GM20000 (cell line): ENCODE measurements at regions not wholly inside any gene's neighbourhood (a gene's known extent, or its start where the extent isn't known, plus 50 kb on each side); places are given as distances from the start of the nearest gene placed in this dataset.

Source experiments
- DNase-seq: peaks from one replicate; pipeline ENCODE4 v3.0.0; 2012; ENCODE audit warnings: low spot score
- TF ChIP-seq, protein P1 (sequence below): IDR thresholded peaks from 2 replicates; pipeline ENCODE4 v1.5.1; 2012; ENCODE audit warnings: mild to moderate bottlenecking, control low read depth; ENCODE audit errors: extremely low read depth, missing control alignments

DNA sequence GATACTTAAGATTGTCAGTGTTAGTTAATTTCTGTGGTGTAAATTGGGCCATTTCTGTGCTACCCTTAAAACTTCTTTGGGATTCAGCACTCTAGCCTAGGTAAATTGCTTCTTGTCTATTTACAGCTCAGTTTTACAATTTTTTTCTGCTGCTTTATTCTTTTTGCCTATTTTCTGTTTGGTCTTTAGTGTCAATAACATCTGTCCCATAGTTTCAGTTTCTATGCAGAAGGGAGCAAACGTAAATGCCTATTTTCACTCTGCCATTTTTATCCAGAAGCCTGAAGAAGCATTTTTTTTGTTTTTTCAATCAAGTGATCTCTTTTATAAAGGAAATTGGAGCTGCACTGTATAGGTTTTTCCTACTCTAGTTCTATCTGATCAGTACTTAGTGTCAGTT is 564.9 kb upstream of the MEX3C start:
- TF ChIP-seq, protein P1, sequence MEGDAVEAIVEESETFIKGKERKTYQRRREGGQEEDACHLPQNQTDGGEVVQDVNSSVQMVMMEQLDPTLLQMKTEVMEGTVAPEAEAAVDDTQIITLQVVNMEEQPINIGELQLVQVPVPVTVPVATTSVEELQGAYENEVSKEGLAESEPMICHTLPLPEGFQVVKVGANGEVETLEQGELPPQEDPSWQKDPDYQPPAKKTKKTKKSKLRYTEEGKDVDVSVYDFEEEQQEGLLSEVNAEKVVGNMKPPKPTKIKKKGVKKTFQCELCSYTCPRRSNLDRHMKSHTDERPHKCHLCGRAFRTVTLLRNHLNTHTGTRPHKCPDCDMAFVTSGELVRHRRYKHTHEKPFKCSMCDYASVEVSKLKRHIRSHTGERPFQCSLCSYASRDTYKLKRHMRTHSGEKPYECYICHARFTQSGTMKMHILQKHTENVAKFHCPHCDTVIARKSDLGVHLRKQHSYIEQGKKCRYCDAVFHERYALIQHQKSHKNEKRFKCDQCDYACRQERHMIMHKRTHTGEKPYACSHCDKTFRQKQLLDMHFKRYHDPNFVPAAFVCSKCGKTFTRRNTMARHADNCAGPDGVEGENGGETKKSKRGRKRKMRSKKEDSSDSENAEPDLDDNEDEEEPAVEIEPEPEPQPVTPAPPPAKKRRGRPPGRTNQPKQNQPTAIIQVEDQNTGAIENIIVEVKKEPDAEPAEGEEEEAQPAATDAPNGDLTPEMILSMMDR = no peak
- no peak for DNase-seq

DNA sequence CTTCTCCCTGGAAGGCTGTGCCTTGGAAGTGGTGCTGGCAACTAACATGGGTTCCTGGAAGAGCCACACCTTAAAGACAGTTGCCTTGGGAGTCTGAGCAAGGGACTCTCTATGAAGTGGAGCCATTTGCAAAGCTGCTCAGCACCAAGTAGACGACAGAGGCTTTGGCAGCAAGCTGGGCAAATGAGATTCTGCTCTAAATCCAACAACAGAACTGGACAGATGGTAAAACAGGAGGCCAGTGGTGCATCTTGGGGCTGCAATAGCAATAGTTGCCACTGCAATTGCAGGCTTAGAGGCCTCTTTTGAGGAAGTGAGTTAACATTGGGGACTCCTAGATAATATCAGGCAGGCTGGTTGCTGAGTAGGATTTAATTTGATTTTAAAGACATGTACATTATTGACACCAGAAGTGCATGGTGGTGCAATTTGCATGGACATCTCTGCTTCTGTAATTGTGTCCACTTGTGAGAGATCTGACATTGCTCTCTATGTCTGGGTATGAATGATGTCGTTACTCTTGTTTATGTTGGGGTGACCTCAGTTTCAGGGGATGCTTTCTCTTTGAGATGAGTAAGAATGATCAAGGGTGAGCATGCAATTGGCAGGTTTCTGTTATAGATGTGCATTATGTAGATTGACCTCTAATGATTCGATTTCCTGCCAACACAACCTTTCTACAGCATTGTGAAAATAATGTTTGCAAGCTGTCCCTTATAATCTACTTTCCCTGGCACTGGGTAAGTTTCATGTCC is 568.3 kb upstream of the MEX3C start:
- TF ChIP-seq, protein P1 = no peak
- no peak for DNase-seq

DNA sequence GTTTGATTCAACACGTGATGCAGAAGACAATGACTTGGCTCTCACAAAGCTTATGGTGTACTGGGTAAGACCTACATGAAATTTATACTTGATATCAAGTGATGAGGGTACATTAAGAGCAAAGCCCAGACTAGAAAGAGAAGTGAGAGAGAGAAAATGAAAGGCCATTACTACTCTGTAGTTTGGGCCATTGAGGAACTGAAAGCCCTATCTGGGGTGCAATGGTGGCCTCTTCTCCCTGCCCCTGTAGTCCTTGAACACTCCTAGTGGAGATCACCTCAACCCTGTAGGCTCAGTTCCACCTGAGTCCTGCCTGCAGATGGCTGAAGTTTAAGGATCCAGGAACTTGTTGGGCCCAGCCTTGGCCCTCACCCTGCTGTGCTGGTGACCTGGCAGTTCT is 569.8 kb upstream of the MEX3C start:
- peak; percentile 32 for DNase-seq
- TF ChIP-seq, protein P1 = no peak

DNA sequence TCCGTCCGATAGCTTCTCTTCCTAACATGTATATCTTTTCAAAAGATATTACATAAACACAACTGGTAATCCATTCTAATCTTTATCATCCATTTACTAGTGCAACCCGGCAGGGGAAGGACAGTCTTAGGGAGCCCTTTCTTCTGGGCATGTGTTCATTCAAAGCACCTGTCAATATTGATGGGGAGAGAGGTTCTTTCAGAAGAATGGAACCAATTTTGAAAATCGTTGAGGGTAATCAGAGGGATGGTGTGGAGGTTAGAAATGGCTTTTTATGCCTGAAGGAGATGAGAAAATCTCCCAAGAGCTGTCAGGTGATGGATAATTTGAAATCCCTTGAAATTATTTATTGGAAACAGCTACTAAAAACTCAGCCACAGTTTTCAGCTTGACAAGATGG is 561.9 kb upstream of the DCC start:
- TF ChIP-seq, protein P1 = no peak
- no peak for DNase-seq

DNA sequence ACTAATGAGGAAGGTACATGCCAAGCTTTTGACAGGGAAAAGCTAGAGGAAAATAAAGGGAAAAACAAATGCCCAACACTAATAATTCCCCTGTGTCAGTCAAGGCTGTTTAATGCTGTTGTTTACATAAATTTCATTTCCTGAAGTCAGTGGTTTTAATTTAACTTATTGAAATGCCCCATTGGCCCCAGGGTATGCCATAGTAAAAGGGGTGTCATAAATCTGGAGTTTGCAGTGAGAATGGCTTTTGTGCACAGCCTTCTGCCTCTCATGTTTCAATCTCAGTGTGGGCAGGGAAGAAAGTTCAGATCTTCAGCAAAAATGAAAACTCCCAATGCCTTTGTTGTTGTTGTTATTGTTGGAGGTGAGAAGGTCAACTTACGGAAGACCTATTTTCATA is 550.1 kb upstream of the DCC start:
- no peak for DNase-seq
- TF ChIP-seq, protein P1 = no peak

DNA sequence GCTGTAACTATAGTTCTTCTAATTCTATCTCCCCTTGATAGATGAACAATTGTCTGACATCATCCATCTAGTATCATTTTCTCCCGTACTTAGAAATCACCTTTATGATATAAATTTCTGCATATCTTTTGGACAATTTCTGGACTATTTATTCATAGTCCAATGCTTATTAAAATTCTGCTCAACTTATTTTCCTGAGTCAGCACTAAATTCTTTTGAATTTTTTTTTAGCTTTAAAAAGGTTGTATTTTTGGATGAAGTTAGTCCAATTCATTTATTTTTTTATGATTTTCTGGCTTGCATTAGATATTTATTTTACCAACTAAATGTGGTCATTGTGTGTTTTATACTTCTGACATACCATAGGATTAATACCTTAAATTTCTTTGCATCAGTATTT is 538.5 kb upstream of the DCC start:
- TF ChIP-seq, protein P1 = no peak
- no peak for DNase-seq

DNA sequence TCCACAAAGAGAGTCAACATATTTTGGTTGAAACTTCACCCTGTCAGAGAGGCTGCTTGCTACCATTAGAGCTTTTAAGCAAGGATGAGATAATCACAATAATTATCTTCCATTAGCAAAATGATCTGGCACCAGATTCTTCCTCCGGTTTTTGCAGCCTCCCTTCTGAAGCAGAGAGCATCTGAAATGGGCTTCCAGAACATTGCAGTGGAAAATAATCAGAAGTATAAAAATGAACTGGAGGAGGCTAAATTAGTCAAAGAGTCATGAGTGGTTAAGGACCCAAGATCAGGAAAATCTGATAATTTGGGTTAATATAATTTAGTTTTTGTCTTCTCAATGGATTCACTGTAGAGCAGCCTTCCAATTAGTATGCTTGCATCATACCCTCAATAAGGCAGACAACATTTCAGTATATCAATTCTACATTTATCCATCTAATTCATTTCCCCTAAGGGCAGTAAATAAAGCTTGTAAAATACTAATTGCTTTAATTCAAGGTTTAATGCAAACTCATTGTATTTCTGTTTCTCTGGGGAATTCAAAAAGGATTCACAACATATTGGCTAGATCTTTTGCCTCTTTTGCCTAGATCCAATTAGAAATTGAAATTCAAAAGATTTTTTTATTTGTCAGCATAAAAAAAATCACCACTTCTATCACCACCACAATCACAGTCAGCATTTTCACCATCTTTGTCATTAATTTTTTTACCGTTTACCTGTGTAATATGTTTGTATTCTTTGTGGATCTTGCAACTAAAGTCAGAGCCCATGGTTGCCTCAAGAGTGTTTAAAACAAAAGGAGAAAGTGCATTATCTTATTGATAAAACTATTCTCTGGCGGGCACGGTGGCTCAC is 537.2 kb upstream of the DCC start:
- no peak for DNase-seq
- TF ChIP-seq, protein P1 = no peak
